K562 (cell line): ENCODE measurements at regions not wholly inside any gene's neighbourhood (a gene's known extent, or its start where the extent isn't known, plus 50 kb on each side); places are given as distances from the start of the nearest gene placed in this dataset.

ENCODE experiments used
- BHLHE40 ChIP-seq: IDR thresholded peaks from 2 replicates; pipeline ENCODE4 v1.6.1; 2011; ENCODE audit warnings: low read length, improper control_type of control experiment
- CBFA2T3 ChIP-seq: fragments of 450-650 bp; IDR thresholded peaks from 2 replicates; pipeline ENCODE4 v1.6.1; 2017
- CEBPB ChIP-seq: fragments of 450-650 bp; IDR thresholded peaks from 2 replicates; pipeline ENCODE4 v1.6.1; 2016; ENCODE audit warnings: missing genetic modification characterization, missing compliant biosample characterization
- CLOCK ChIP-seq: fragments of 250-450 bp; sonication (Bioruptor Pico); IDR thresholded peaks from 2 replicates; pipeline ENCODE4 v1.4.0; 2020; ENCODE audit warnings: mild to moderate bottlenecking, moderate library complexity, borderline replicate concordance
- GMEB1 ChIP-seq: fragments of 250-450 bp; sonication (Bioruptor Pico); IDR thresholded peaks from 2 replicates; pipeline ENCODE4 v1.4.0; 2020; ENCODE audit warnings: mild to moderate bottlenecking
- GTF2E2 ChIP-seq: fragments of 200-800 bp; sonication (Bioruptor generic); IDR thresholded peaks from 2 replicates; pipeline ENCODE4 v1.6.1; 2016; ENCODE audit warnings: missing genetic modification characterization, missing compliant biosample characterization
- HEY1 ChIP-seq: fragments of 250-450 bp; sonication (Bioruptor Pico); IDR thresholded peaks from 2 replicates; pipeline ENCODE4 v1.5.0; 2020; ENCODE audit warnings: mild to moderate bottlenecking, moderate library complexity, borderline replicate concordance
- IRF9 ChIP-seq: fragments of 450-650 bp; IDR thresholded peaks from 2 replicates; pipeline ENCODE4 v1.6.1; 2016; ENCODE audit warnings: missing biosample characterization, missing genetic modification characterization
- KAT2B ChIP-seq: IDR thresholded peaks from one replicate; pipeline ENCODE4 v1.6.1; 2012; ENCODE audit warnings: low read depth, mild to moderate bottlenecking, control low read depth, inconsistent platforms, low read length, moderate library complexity
- MAX ChIP-seq: sonication (generic); formaldehyde crosslinking; IDR thresholded peaks from 2 replicates; pipeline ENCODE4 v1.9.0; 2022; ENCODE audit warnings: mild to moderate bottlenecking, missing genetic modification reagents
- RUNX1 ChIP-seq: sonication (generic); IDR thresholded peaks from 2 replicates; pipeline ENCODE4 v1.6.1; 2016; ENCODE audit warnings: antibody characterized with exemption, low read depth
- SOX6 ChIP-seq: fragments of 450-650 bp; IDR thresholded peaks from 2 replicates; pipeline ENCODE4 v1.6.1; 2014; ENCODE audit warnings: mild to moderate bottlenecking
- SREBF2 ChIP-seq: sonication (generic); formaldehyde crosslinking; IDR thresholded peaks from 2 replicates; pipeline ENCODE4 v1.4.0; 2020; ENCODE audit warnings: mild to moderate bottlenecking, missing genetic modification reagents
- TRIM24 ChIP-seq, 2 experiments: fragments of 450-650 bp; IDR thresholded peaks; 2 replicates each; pipeline ENCODE4 v1.6.1; 2016
- U2AF2 ChIP-seq: fragments of 200-400 bp; formaldehyde crosslinking; optimal IDR thresholded peaks from 2 replicates; pipeline ENCODE3; 2017; ENCODE audit warnings: low read depth, mild to moderate bottlenecking, low read length
- YBX1 ChIP-seq: fragments of 450-650 bp; IDR thresholded peaks from 2 replicates; pipeline ENCODE4 v1.7.1; 2016; ENCODE audit warnings: mild to moderate bottlenecking
- ZBTB9 ChIP-seq: fragments of 450-650 bp; formaldehyde crosslinking; IDR thresholded peaks from 2 replicates; pipeline ENCODE4 v1.4.0; 2020; ENCODE audit warnings: mild to moderate bottlenecking, moderate library complexity
- ZFP1 ChIP-seq: fragments of 450-650 bp; formaldehyde crosslinking; IDR thresholded peaks from 2 replicates; pipeline ENCODE4 v1.4.0; 2020; ENCODE audit warnings: mild to moderate bottlenecking, mixed read lengths
- ZNF639 ChIP-seq, 2 experiments: fragments of 200-800 bp in 1 of 2; sonication (Bioruptor generic) in 1 of 2; sonication (generic) in 1 of 2; formaldehyde crosslinking in 1 of 2; IDR thresholded peaks in 1 of 2; conservative IDR thresholded peaks in 1 of 2; 2 replicates each; pipeline versions ENCODE4 v1.5.0 to v1.6.1; 2016 to 2020; ENCODE audit warnings: missing compliant biosample characterization in 1 of 2, missing genetic modification characterization in 1 of 2, missing genetic modification reagents in 1 of 2
- ZNF780A ChIP-seq: fragments of 250-450 bp; sonication (Bioruptor Pico); IDR thresholded peaks from 2 replicates; pipeline ENCODE4 v1.5.0; 2021; ENCODE audit warnings: mild to moderate bottlenecking

GRCh38 chr3:177359593-177360357, 162.5 kb upstream of the TBL1XR1 start (continued):
- TF ChIP-seq MAX (peak; percentile 85), ZBTB9 (0 out of 2 replicates have a peak, but pooled peaks have one; percentile 17), SOX6 (peak; percentile 86), CEBPB (no peak), ZNF639 (CRISPR knock-in tag; conservative IDR thresholded peaks at IDR 0.05 in 1 of 2, IDR thresholded peaks at IDR 0.05 in 1 of 2) (no peak; a peak in 1 of 4 replicates), SREBF2 (CRISPR knock-in tag) (no peak), HEY1 (no peak), YBX1 (no peak), KAT2B (no peak), GMEB1 (CRISPR knock-in tag) (peak; percentile 34; the same call in 1 of the 2 replicates), TRIM24 (IDR thresholded peaks at IDR 0.05) (peak in 1 of 2 experiments; percentile 81; a peak in 2 of 4 replicates), CLOCK (no peak), RUNX1 (peak; percentile 82; the same call in 1 of the 2 replicates), BHLHE40 (peak; percentile 71; the same call in 1 of the 2 replicates), GTF2E2 (tag) (no peak), ZFP1 (CRISPR knock-in tag) (no peak), ZNF780A (no peak), U2AF2 (no peak), IRF9 (tag) (no peak), CBFA2T3 (peak; percentile 76)
